ENCODE measurements at regions not wholly inside any gene's neighbourhood (a gene's known extent, or its start where the extent isn't known, plus 50 kb on each side); places are given as distances from the start of the nearest gene placed in this dataset.

DNA sequence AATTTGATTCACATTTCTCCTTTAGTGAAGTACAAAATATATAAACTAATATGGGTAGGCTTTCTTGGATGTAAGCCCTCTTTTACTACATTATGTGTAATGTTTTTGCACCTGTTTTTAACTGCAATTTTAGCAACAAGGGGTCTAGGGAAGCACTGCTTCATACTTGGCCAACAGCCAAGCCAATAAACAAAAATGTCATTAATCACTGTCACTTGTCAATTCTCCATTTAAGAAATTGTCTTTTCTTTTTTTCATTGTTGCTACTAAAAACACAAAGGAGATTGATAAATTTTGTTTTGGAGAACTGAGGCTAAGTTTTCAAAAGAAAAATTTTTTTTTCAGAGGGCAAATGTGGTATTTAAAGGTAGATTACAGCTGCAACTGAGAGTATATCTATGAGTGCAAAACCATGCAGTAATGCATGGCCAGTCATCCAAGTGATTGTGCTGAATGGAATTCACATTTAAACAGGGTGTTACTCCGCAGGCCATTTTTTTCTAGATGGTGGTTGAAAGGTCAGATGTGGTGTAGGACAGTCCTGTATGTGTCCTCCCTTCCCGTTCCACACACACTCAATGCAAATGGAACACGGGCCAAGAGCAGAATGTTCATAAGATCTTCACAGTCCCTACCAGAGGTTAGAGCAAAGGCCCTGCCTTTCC lies 503.0 kb upstream of the LMO3 start:
- Histone ChIP-seq H3K9me3 (ENCODE audit: control insufficient read depth in 5 of 5, low read length in 5 of 5) (peaks cover 0 to 4% (median 0%) of the 10 kb centered on the region in 5 donors), H3K27ac (ENCODE audit: low read depth, low read length) (no peak overlapping the region)

GRCh38 chr12:17104801-17105200 lies 498.8 kb upstream of the LMO3 start:
- no peaks in the 10 kb centered on the region for H3K27me3 ChIP-seq (ENCODE audit: control insufficient read depth in 5 of 5, insufficient read depth in 4 of 5, low read length in 5 of 5)
- H3K9ac ChIP-seq (ENCODE audit: low read length in 5 of 5) = no peak overlapping the region
- H3K4me3 ChIP-seq (ENCODE audit: low read depth in 1 of 5, low read length in 5 of 5) = no peak overlapping the region
- H3K36me3 ChIP-seq (ENCODE audit: control insufficient read depth in 5 of 5, insufficient read depth in 5 of 5, low read length in 5 of 5) = no peaks in the 10 kb centered on the region
- H3K27ac ChIP-seq (ENCODE audit: low read depth, low read length) = no peak overlapping the region
- H3K9me3 ChIP-seq (ENCODE audit: control insufficient read depth in 5 of 5, low read length in 5 of 5) = peaks cover 0 to 9% (median 0%) of the 10 kb centered on the region in 5 donors
- H3K4me1 ChIP-seq (ENCODE audit: control insufficient read depth in 5 of 5, insufficient read depth in 5 of 5, low read length in 5 of 5) = no peaks in the 10 kb centered on the region

More for the DNA sequence above, 503.0 kb upstream of the LMO3 start:
- Histone ChIP-seq H3K36me3 (ENCODE audit: control insufficient read depth in 5 of 5, insufficient read depth in 5 of 5, low read length in 5 of 5) (no peaks in the 10 kb centered on the region), H3K4me3 (ENCODE audit: low read depth in 1 of 5, low read length in 5 of 5) (no peak overlapping the region), H3K9ac (ENCODE audit: low read length in 5 of 5) (no peak overlapping the region), H3K4me1 (ENCODE audit: control insufficient read depth in 5 of 5, insufficient read depth in 5 of 5, low read length in 5 of 5) (no peaks in the 10 kb centered on the region), H3K27me3 (ENCODE audit: control insufficient read depth in 5 of 5, insufficient read depth in 4 of 5, low read length in 5 of 5) (no peaks in the 10 kb centered on the region)

GRCh38 chr12:17097674-17098073 lies 491.7 kb upstream of the LMO3 start:
- no peaks in the 10 kb centered on the region for H3K4me1 ChIP-seq (ENCODE audit: control insufficient read depth in 5 of 5, insufficient read depth in 5 of 5, low read length in 5 of 5)
- H3K4me3 ChIP-seq (ENCODE audit: low read depth in 1 of 5, low read length in 5 of 5) = no peak overlapping the region
- no peaks in the 10 kb centered on the region for H3K27me3 ChIP-seq (ENCODE audit: control insufficient read depth in 5 of 5, insufficient read depth in 4 of 5, low read length in 5 of 5)
- no peaks in the 10 kb centered on the region for H3K36me3 ChIP-seq (ENCODE audit: control insufficient read depth in 5 of 5, insufficient read depth in 5 of 5, low read length in 5 of 5)
- no peak overlapping the region for H3K27ac ChIP-seq (ENCODE audit: low read depth, low read length)
- no peak overlapping the region for H3K9ac ChIP-seq (ENCODE audit: low read length in 5 of 5)
- H3K9me3 ChIP-seq (ENCODE audit: control insufficient read depth in 5 of 5, low read length in 5 of 5) = peaks cover 0 to 6% (median 0%) of the 10 kb centered on the region in 5 donors

GRCh38 chr12:17084831-17085230 lies 478.9 kb upstream of the LMO3 start:
- H3K9me3 ChIP-seq (ENCODE audit: control insufficient read depth in 5 of 5, low read length in 5 of 5) = peaks cover 0 to 2% (median 0%) of the 10 kb centered on the region in 5 donors
- H3K27me3 ChIP-seq (ENCODE audit: control insufficient read depth in 5 of 5, insufficient read depth in 4 of 5, low read length in 5 of 5) = no peaks in the 10 kb centered on the region

GRCh38 chr12:17079251-17079909 lies 473.4 kb upstream of the LMO3 start:
- no peak overlapping the region for H3K4me3 ChIP-seq (ENCODE audit: low read depth in 1 of 5, low read length in 5 of 5)
- no peaks in the 10 kb centered on the region for H3K4me1 ChIP-seq (ENCODE audit: control insufficient read depth in 5 of 5, insufficient read depth in 5 of 5, low read length in 5 of 5)
- H3K27ac ChIP-seq (ENCODE audit: low read depth, low read length) = no peak overlapping the region

More at GRCh38 chr12:17084831-17085230, 478.9 kb upstream of the LMO3 start:
- Histone ChIP-seq H3K4me3 (ENCODE audit: low read depth in 1 of 5, low read length in 5 of 5) (no peak overlapping the region), H3K36me3 (ENCODE audit: control insufficient read depth in 5 of 5, insufficient read depth in 5 of 5, low read length in 5 of 5) (no peaks in the 10 kb centered on the region), H3K4me1 (ENCODE audit: control insufficient read depth in 5 of 5, insufficient read depth in 5 of 5, low read length in 5 of 5) (no peaks in the 10 kb centered on the region), H3K9ac (ENCODE audit: low read length in 5 of 5) (no peak overlapping the region), H3K27ac (ENCODE audit: low read depth, low read length) (no peak overlapping the region)

DNA sequence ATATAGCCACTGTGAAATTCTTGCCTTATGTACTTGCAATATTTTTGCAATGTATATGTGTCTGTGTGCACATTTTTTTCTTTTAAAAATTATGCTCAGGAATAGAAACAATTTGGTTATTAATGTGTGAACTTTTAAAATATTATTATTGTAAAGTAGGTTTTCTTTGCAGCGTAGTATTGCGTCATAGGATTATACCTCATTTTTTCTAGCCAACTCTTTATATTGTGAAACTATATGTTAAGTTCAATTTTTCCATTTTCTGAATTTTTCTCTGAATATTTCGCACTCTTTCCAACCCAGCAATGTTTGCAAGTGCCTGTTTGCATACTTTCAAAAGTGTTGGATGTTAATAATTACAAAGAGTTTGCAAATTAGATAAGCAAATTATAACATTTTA lies 471.6 kb upstream of the LMO3 start:
- H3K9ac ChIP-seq (ENCODE audit: low read length in 5 of 5) = no peak overlapping the region
- H3K27ac ChIP-seq (ENCODE audit: low read depth, low read length) = no peak overlapping the region
- no peaks in the 10 kb centered on the region for H3K9me3 ChIP-seq (ENCODE audit: control insufficient read depth in 5 of 5, low read length in 5 of 5)
- H3K36me3 ChIP-seq (ENCODE audit: control insufficient read depth in 5 of 5, insufficient read depth in 5 of 5, low read length in 5 of 5) = no peaks in the 10 kb centered on the region
- H3K4me1 ChIP-seq (ENCODE audit: control insufficient read depth in 5 of 5, insufficient read depth in 5 of 5, low read length in 5 of 5) = no peaks in the 10 kb centered on the region
- H3K4me3 ChIP-seq (ENCODE audit: low read depth in 1 of 5, low read length in 5 of 5) = no peak overlapping the region
- H3K27me3 ChIP-seq (ENCODE audit: control insufficient read depth in 5 of 5, insufficient read depth in 4 of 5, low read length in 5 of 5) = no peaks in the 10 kb centered on the region

More at GRCh38 chr12:17079251-17079909, 473.4 kb upstream of the LMO3 start:
- Histone ChIP-seq H3K9me3 (ENCODE audit: control insufficient read depth in 5 of 5, low read length in 5 of 5) (peaks cover 0 to 2% (median 0%) of the 10 kb centered on the region in 5 donors), H3K27me3 (ENCODE audit: control insufficient read depth in 5 of 5, insufficient read depth in 4 of 5, low read length in 5 of 5) (no peaks in the 10 kb centered on the region), H3K36me3 (ENCODE audit: control insufficient read depth in 5 of 5, insufficient read depth in 5 of 5, low read length in 5 of 5) (no peaks in the 10 kb centered on the region), H3K9ac (ENCODE audit: low read length in 5 of 5) (no peak overlapping the region)

- Histone ChIP-seq H3K4me3 (ENCODE audit: low read depth in 1 of 5, low read length in 5 of 5) (no peak overlapping the region), H3K9me3 (ENCODE audit: control insufficient read depth in 5 of 5, low read length in 5 of 5) (no peaks in the 10 kb centered on the region), H3K27ac (ENCODE audit: low read depth, low read length) (no peak overlapping the region), H3K36me3 (ENCODE audit: control insufficient read depth in 5 of 5, insufficient read depth in 5 of 5, low read length in 5 of 5) (no peaks in the 10 kb centered on the region), H3K4me1 (ENCODE audit: control insufficient read depth in 5 of 5, insufficient read depth in 5 of 5, low read length in 5 of 5) (no peaks in the 10 kb centered on the region), H3K27me3 (ENCODE audit: control insufficient read depth in 5 of 5, insufficient read depth in 4 of 5, low read length in 5 of 5) (no peaks in the 10 kb centered on the region), H3K9ac (ENCODE audit: low read length in 5 of 5) (no peak overlapping the region)
These were observed 470.8 kb upstream of the LMO3 start for GRCh38 chr12:17076811-17077210.

- no peak overlapping the region for H3K27ac ChIP-seq (ENCODE audit: low read depth, low read length)
- H3K4me3 ChIP-seq (ENCODE audit: low read depth in 1 of 5, low read length in 5 of 5) = no peak overlapping the region
- no peaks in the 10 kb centered on the region for H3K27me3 ChIP-seq (ENCODE audit: control insufficient read depth in 5 of 5, insufficient read depth in 4 of 5, low read length in 5 of 5)
- no peak overlapping the region for H3K9ac ChIP-seq (ENCODE audit: low read length in 5 of 5)
- H3K9me3 ChIP-seq (ENCODE audit: control insufficient read depth in 5 of 5, low read length in 5 of 5) = no peaks in the 10 kb centered on the region
- no peaks in the 10 kb centered on the region for H3K36me3 ChIP-seq (ENCODE audit: control insufficient read depth in 5 of 5, insufficient read depth in 5 of 5, low read length in 5 of 5)
- no peaks in the 10 kb centered on the region for H3K4me1 ChIP-seq (ENCODE audit: control insufficient read depth in 5 of 5, insufficient read depth in 5 of 5, low read length in 5 of 5)
These were observed 470.2 kb upstream of the LMO3 start for GRCh38 chr12:17076028-17076744.

DNA sequence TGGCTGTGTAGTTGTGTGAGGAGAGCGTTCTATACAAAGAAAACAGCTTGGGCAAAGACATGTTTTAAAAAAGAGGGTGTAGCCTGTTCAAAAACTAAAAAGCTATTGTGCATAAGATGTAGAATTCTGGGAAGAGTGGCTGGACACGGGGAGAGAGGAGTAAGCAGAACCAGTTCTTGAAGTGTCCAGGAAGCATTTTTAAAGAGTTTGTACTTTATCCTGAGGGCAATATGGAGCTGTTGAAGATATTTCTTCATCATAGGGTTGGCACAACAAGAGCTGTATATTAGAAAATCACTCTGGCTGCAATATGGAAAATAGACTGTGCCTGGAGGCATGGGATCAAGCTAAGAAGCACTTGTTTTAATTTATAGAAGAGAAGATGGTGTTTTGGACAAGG lies 458.9 kb upstream of the LMO3 start:
- H3K27me3 ChIP-seq (ENCODE audit: control insufficient read depth in 5 of 5, insufficient read depth in 4 of 5, low read length in 5 of 5) = no peaks in the 10 kb centered on the region
- no peaks in the 10 kb centered on the region for H3K4me1 ChIP-seq (ENCODE audit: control insufficient read depth in 5 of 5, insufficient read depth in 5 of 5, low read length in 5 of 5)
- no peaks in the 10 kb centered on the region for H3K9me3 ChIP-seq (ENCODE audit: control insufficient read depth in 5 of 5, low read length in 5 of 5)
- H3K27ac ChIP-seq (ENCODE audit: low read depth, low read length) = no peak overlapping the region
- H3K36me3 ChIP-seq (ENCODE audit: control insufficient read depth in 5 of 5, insufficient read depth in 5 of 5, low read length in 5 of 5) = no peaks in the 10 kb centered on the region
- H3K9ac ChIP-seq (ENCODE audit: low read length in 5 of 5) = no peak overlapping the region
- H3K4me3 ChIP-seq (ENCODE audit: low read depth in 1 of 5, low read length in 5 of 5) = no peak overlapping the region
